ENCODE measurements at regions not wholly inside any gene's neighbourhood (a gene's known extent, or its start where the extent isn't known, plus 50 kb on each side); places are given as distances from the start of the nearest gene placed in this dataset.

DNA sequence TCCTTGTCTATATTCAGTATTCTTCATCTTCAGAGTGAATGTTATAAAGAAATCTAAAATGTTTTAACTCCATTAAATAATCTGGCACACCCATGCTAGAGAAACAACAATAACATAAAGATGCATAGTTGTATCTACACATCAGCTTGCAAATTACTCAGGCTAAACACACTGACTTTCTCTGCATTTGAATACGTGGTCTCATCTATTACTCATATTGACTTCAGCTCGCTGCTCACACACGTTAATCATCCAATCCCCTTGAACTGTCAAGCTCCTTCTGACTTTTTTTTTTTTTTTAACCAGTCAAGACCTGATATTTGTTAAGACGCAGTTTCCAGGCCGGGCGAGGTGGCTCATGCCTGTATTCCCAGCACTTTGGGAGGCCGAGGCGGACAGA is 1137.3 kb upstream of the CADM2 start:
- 2% methylated on average over 6 of the region's 8 CpGs for WGBS (ENCODE audit: insufficient coverage, low coverage, missing lambda C conversion rate)
- DNase-seq (ENCODE audit: extremely low read depth in 1 of 4, low spot score in 3 of 4) = no peak
- no peak for ATAC-seq
- ChIA-PET CTCF (ENCODE audit: low intra/inter-chr PET ratio) (no interaction called here), POLR2A (no interaction called here)
- no peak for FAIRE-seq
- Histone ChIP-seq H4K20me1 (replicated peaks; ENCODE audit: control insufficient read depth, insufficient read depth, low read length) (no peaks in the 10 kb centered on the region), H3K79me2 (ENCODE audit: control insufficient read depth, insufficient read depth, low read length) (no peaks in the 10 kb centered on the region), H3K4me3 (no peak overlapping the region), H3K9ac (ENCODE audit: insufficient read depth in 1 of 2, low read depth in 2 of 2, low read length in 2 of 2) (no peak overlapping the region), H3K27me3 (ENCODE audit: control insufficient read depth in 2 of 2, insufficient read depth in 2 of 2, low read length in 2 of 2) (no peaks in the 10 kb centered on the region), H3K4me1 (replicated peaks in 1 of 2; ENCODE audit: control insufficient read depth in 2 of 2, insufficient read depth in 2 of 2, low read length in 2 of 2) (no peaks in the 10 kb centered on the region), H3K36me3 (ENCODE audit: control insufficient read depth, insufficient read depth, low read length) (no peaks in the 10 kb centered on the region), H3K9me3 (replicated peaks; ENCODE audit: control insufficient read depth, insufficient read depth, low read depth, low read length) (no peaks in the 10 kb centered on the region), H3K9me1 (ENCODE audit: control insufficient read depth, insufficient read depth, low read length) (no peaks in the 10 kb centered on the region), H3K27ac (ENCODE audit: extremely low read depth, low read depth, low read length) (no peak overlapping the region), H2AFZ (ENCODE audit: low read depth, low read length) (no peak overlapping the region), H3K4me2 (ENCODE audit: insufficient read depth, low read length) (no peak overlapping the region)
- intact Hi-C loops (cut with micrococcal nuclease) = no loop called here
- TF ChIP-seq USF2 (CRISPR knock-in tag; IDR thresholded peaks at IDR 0.05) = no peak
- no peak for TF ChIP-seq RAD51 (IDR thresholded peaks at IDR 0.05; ENCODE audit: borderline replicate concordance, low read depth)
- TF ChIP-seq, protein P1, sequence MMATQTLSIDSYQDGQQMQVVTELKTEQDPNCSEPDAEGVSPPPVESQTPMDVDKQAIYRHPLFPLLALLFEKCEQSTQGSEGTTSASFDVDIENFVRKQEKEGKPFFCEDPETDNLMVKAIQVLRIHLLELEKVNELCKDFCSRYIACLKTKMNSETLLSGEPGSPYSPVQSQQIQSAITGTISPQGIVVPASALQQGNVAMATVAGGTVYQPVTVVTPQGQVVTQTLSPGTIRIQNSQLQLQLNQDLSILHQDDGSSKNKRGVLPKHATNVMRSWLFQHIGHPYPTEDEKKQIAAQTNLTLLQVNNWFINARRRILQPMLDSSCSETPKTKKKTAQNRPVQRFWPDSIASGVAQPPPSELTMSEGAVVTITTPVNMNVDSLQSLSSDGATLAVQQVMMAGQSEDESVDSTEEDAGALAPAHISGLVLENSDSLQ (IDR thresholded peaks at IDR 0.05) = no peak
- no peak for TF ChIP-seq PPARD (CRISPR knock-in tag; IDR thresholded peaks at IDR 0.05)
- TF ChIP-seq PHF8 (IDR thresholded peaks at IDR 0.05; ENCODE audit: borderline replicate concordance, low read length) = no peak
- no peak for TF ChIP-seq TRIM25 (IDR thresholded peaks at IDR 0.05; ENCODE audit: borderline replicate concordance)
- TF ChIP-seq, protein P2, sequence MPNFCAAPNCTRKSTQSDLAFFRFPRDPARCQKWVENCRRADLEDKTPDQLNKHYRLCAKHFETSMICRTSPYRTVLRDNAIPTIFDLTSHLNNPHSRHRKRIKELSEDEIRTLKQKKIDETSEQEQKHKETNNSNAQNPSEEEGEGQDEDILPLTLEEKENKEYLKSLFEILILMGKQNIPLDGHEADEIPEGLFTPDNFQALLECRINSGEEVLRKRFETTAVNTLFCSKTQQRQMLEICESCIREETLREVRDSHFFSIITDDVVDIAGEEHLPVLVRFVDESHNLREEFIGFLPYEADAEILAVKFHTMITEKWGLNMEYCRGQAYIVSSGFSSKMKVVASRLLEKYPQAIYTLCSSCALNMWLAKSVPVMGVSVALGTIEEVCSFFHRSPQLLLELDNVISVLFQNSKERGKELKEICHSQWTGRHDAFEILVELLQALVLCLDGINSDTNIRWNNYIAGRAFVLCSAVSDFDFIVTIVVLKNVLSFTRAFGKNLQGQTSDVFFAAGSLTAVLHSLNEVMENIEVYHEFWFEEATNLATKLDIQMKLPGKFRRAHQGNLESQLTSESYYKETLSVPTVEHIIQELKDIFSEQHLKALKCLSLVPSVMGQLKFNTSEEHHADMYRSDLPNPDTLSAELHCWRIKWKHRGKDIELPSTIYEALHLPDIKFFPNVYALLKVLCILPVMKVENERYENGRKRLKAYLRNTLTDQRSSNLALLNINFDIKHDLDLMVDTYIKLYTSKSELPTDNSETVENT (CRISPR knock-in tag; IDR thresholded peaks at IDR 0.05) = no peak
- TF ChIP-seq MIER1 (IDR thresholded peaks at IDR 0.05; ENCODE audit: low read depth) = no peak
- no peak for TF ChIP-seq HCFC1 (IDR thresholded peaks at IDR 0.05; ENCODE audit: low read depth, low read length)
- TF ChIP-seq ZFP36 (IDR thresholded peaks at IDR 0.05; ENCODE audit: low read depth, low read length, partially characterized antibody) = no peak
- TF ChIP-seq STAT5B (CRISPR knock-in tag; IDR thresholded peaks at IDR 0.05) = no peak
- no peak for TF ChIP-seq TBL1XR1 (IDR thresholded peaks at IDR 0.05; ENCODE audit: low read length in 2 of 2)
- no peak for TF ChIP-seq GABPA (tag; conservative IDR thresholded peaks at IDR 0.05; ENCODE audit: low read depth)
- no peak for TF ChIP-seq TCF15 (CRISPR knock-in tag; IDR thresholded peaks at IDR 0.05)
- TF ChIP-seq ZNF655 (CRISPR knock-in tag; IDR thresholded peaks at IDR 0.05) = no peak
- no peak for TF ChIP-seq TFAM (CRISPR knock-in tag; conservative IDR thresholded peaks at IDR 0.05)
- TF ChIP-seq ZNF134 (CRISPR knock-in tag; conservative IDR thresholded peaks at IDR 0.05) = no peak
- no TSS peak for BruUV-seq (replicated peaks)
- in situ Hi-C loops (cut with MboI) = no loop called here

Data from K562 (cell line).